ENCODE measurements at regions not wholly inside any gene's neighbourhood (a gene's known extent, or its start where the extent isn't known, plus 50 kb on each side); places are given as distances from the start of the nearest gene placed in this dataset.

GRCh38 chr9:3008091-3008490, 164.2 kb upstream of the PUM3 start:
- Histone ChIP-seq H3K4me3 (replicated peaks in 1 of 2; ENCODE audit: low read depth in 1 of 2, low read length in 2 of 2) (no peak overlapping the region), H3K27me3 (ENCODE audit: insufficient read depth, low read length) (peaks cover 25% of the 10 kb centered on the region; the same call in 1 of the 2 replicates), H3K9ac (ENCODE audit: low read length) (no peak overlapping the region), H2AFZ (ENCODE audit: low read depth, low read length, poor library complexity, severe bottlenecking) (no peak overlapping the region), H3K9me2 (ENCODE audit: insufficient read depth) (no peaks in the 10 kb centered on the region), H3K36me3 (ENCODE audit: control insufficient read depth in 1 of 2, insufficient read depth in 2 of 2, low read length in 2 of 2) (no peaks in the 10 kb centered on the region), H3K4me2 (ENCODE audit: low read length) (no peak overlapping the region), H3K9me3 (ENCODE audit: control insufficient read depth in 1 of 2, insufficient read depth in 1 of 2, low read depth in 1 of 2, low read length in 2 of 2) (no peaks in the 10 kb centered on the region), H4K20me1 (ENCODE audit: insufficient read depth) (no peaks in the 10 kb centered on the region), H3K4me1 (ENCODE audit: control insufficient read depth in 1 of 2, insufficient read depth in 2 of 2, low read length in 2 of 2) (no peaks in the 10 kb centered on the region), H3K79me2 (ENCODE audit: insufficient read depth, low read length) (no peaks in the 10 kb centered on the region), H3K27ac (ENCODE audit: low read depth, low read length) (no peak overlapping the region)
- 0 out of 2 replicates have a peak, but pooled peaks have one; percentile 42 for ATAC-seq
- intact Hi-C loops (cut with micrococcal nuclease): no loop called here
- no TSS peak for BruUV-seq (replicated peaks)
- ChIA-PET RAD21 (ENCODE audit: low non-redundant PET in 1 of 2, low total read pairs in 2 of 2, uncharacterized antibody in 2 of 2, unreplicated experiment in 2 of 2) (no interaction called here), CTCF (no interaction called here), POLR2A (no interaction called here)
- TF ChIP-seq JUND (IDR thresholded peaks at IDR 0.05) (no peak), RAD21 (IDR thresholded peaks at IDR 0.05; ENCODE audit: low read depth) (0 out of 2 replicates have a peak, but pooled peaks have one; percentile 5)
- DNase-seq (ENCODE audit: low read depth, low spot score): no peak

DNA sequence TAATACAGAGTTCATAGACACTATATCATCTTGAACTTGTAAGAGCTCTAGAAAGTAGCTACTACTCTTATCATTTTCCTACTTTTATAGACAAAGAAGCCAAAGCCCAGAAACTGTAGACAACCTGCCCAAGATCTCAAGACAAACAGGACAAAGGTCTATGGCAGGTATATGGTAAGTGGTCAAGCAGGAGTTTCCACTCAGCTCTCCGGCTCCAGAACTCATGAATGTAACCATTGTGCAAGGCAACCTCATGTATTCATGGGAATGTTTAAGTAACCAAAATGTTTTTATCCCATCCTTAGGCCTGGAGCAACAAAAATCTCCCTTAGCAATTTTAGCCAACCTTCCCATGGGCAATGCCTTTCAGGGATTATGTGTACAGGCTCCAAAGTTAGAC, 163.4 kb upstream of the PUM3 start:
- no peaks in the 10 kb centered on the region for H3K9me2 ChIP-seq (ENCODE audit: insufficient read depth)
- no peak overlapping the region for H3K4me2 ChIP-seq (ENCODE audit: low read length)
- no peak overlapping the region for H3K27ac ChIP-seq (ENCODE audit: low read depth, low read length)
- H2AFZ ChIP-seq (ENCODE audit: low read depth, low read length, poor library complexity, severe bottlenecking): no peak overlapping the region
- ATAC-seq: no peak
- peaks cover 32% of the 10 kb centered on the region; the same call in 1 of the 2 replicates for H3K27me3 ChIP-seq (ENCODE audit: insufficient read depth, low read length)
- no peak for TF ChIP-seq SIN3A (IDR thresholded peaks at IDR 0.05; ENCODE audit: low read depth)
- TF ChIP-seq, protein P1, sequence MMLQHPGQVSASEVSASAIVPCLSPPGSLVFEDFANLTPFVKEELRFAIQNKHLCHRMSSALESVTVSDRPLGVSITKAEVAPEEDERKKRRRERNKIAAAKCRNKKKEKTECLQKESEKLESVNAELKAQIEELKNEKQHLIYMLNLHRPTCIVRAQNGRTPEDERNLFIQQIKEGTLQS (IDR thresholded peaks at IDR 0.05): no peak
- TF ChIP-seq EZH2 (IDR thresholded peaks at IDR 0.05): no peak
- no peak for TF ChIP-seq POLR2A (IDR thresholded peaks at IDR 0.05; ENCODE audit: borderline replicate concordance, extremely low read depth, insufficient read depth, insufficient read length)
- TF ChIP-seq REST (IDR thresholded peaks at IDR 0.05; ENCODE audit: low read depth): no peak
- no peak for TF ChIP-seq YY1 (IDR thresholded peaks at IDR 0.05; ENCODE audit: extremely low read depth, insufficient replicate concordance, low read depth, low read length)
- no peak for TF ChIP-seq FOSL1 (IDR thresholded peaks at IDR 0.05; ENCODE audit: low read depth)
- TF ChIP-seq ZNF274 (IDR thresholded peaks at IDR 0.05; ENCODE audit: low read depth, low read length): no peak
- no peak for TF ChIP-seq RAD21 (IDR thresholded peaks at IDR 0.05; ENCODE audit: low read depth)
- no peak for TF ChIP-seq POLR2AphosphoS5 (IDR thresholded peaks at IDR 0.05; ENCODE audit: low read depth, low read length)
- TF ChIP-seq, protein P2, sequence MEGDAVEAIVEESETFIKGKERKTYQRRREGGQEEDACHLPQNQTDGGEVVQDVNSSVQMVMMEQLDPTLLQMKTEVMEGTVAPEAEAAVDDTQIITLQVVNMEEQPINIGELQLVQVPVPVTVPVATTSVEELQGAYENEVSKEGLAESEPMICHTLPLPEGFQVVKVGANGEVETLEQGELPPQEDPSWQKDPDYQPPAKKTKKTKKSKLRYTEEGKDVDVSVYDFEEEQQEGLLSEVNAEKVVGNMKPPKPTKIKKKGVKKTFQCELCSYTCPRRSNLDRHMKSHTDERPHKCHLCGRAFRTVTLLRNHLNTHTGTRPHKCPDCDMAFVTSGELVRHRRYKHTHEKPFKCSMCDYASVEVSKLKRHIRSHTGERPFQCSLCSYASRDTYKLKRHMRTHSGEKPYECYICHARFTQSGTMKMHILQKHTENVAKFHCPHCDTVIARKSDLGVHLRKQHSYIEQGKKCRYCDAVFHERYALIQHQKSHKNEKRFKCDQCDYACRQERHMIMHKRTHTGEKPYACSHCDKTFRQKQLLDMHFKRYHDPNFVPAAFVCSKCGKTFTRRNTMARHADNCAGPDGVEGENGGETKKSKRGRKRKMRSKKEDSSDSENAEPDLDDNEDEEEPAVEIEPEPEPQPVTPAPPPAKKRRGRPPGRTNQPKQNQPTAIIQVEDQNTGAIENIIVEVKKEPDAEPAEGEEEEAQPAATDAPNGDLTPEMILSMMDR (IDR thresholded peaks at IDR 0.05 in 2 of 3, conservative IDR thresholded peaks at IDR 0.05 in 1 of 3; ENCODE audit: borderline replicate concordance in 1 of 3, insufficient read depth in 1 of 3, low read depth in 2 of 3, low read length in 2 of 3): no peak
- TF ChIP-seq EZH2phosphoT487 (IDR thresholded peaks at IDR 0.05; ENCODE audit: borderline replicate concordance): no peak
- TF ChIP-seq SRF (IDR thresholded peaks at IDR 0.05; ENCODE audit: low read depth): no peak
- no peak for TF ChIP-seq TCF7L2 (IDR thresholded peaks at IDR 0.05; ENCODE audit: borderline replicate concordance, extremely low read depth, insufficient read depth, insufficient read length)
- BruUV-seq (replicated peaks): no TSS peak
- ChIA-PET POLR2A (no interaction called here), RAD21 (ENCODE audit: low non-redundant PET in 1 of 2, low total read pairs in 2 of 2, uncharacterized antibody in 2 of 2, unreplicated experiment in 2 of 2) (no interaction called here), CTCF (no interaction called here)
- intact Hi-C loops (cut with micrococcal nuclease): no loop called here
- no peaks in the 10 kb centered on the region for H3K9me3 ChIP-seq (ENCODE audit: control insufficient read depth in 1 of 2, insufficient read depth in 1 of 2, low read depth in 1 of 2, low read length in 2 of 2)
- H3K9ac ChIP-seq (ENCODE audit: low read length): no peak overlapping the region
- DNase-seq (ENCODE audit: low read depth, low spot score): no peak
- H3K4me3 ChIP-seq (replicated peaks in 1 of 2; ENCODE audit: low read depth in 1 of 2, low read length in 2 of 2): no peak overlapping the region
- H3K79me2 ChIP-seq (ENCODE audit: insufficient read depth, low read length): no peaks in the 10 kb centered on the region
- H4K20me1 ChIP-seq (ENCODE audit: insufficient read depth): no peaks in the 10 kb centered on the region
- H3K36me3 ChIP-seq (ENCODE audit: control insufficient read depth in 1 of 2, insufficient read depth in 2 of 2, low read length in 2 of 2): no peaks in the 10 kb centered on the region
- no peaks in the 10 kb centered on the region for H3K4me1 ChIP-seq (ENCODE audit: control insufficient read depth in 1 of 2, insufficient read depth in 2 of 2, low read length in 2 of 2)

Measured in HCT116 (cell line).